Neural cell (in vitro differentiated cells): ENCODE measurements at regions not wholly inside any gene's neighbourhood (a gene's known extent, or its start where the extent isn't known, plus 50 kb on each side); places are given as distances from the start of the nearest gene placed in this dataset.

Source experiments
- H2AFZ ChIP-seq: fragments of 200-600, 300-800 bp; sonication (generic), shearing (Covaris generic); 2 replicates; pipeline ENCODE4 v1.6.0; 2014; ENCODE audit warnings: low read depth, mild to moderate bottlenecking, antibody characterized with exemption, low read length, moderate library complexity
- H3F3A ChIP-seq: fragments of 200-600 bp; shearing (Covaris generic); 2 replicates; pipeline ENCODE4 v1.6.1; 2016; ENCODE audit warnings: mild to moderate bottlenecking, moderate library complexity, mixed read lengths, antibody characterized with exemption, low read length; ENCODE audit not compliant: insufficient read depth, poor library complexity, severe bottlenecking
- H3K27ac ChIP-seq: fragments of 200-600, 300-800 bp; sonication (generic), shearing (Covaris generic); 2 replicates; pipeline ENCODE4 v1.5.1; 2014; ENCODE audit warnings: mild to moderate bottlenecking, low read length, moderate library complexity
- H3K27me3 ChIP-seq: fragments of 300-800, 200-600 bp; sonication (generic), shearing (Covaris generic); 2 replicates; pipeline ENCODE4 v1.6.0; 2014; ENCODE audit warnings: mild to moderate bottlenecking, low read depth, low read length, moderate library complexity; ENCODE audit not compliant: insufficient read depth
- H3K36me3 ChIP-seq: fragments of 300-800, 200-600 bp; sonication (generic), shearing (Covaris generic); 2 replicates; pipeline ENCODE4 v1.5.1; 2014; ENCODE audit warnings: mild to moderate bottlenecking, antibody characterized with exemption, low read length, moderate library complexity; ENCODE audit not compliant: insufficient read depth
- H3K4me2 ChIP-seq: fragments of 300-800, 200-600 bp; sonication (generic), shearing (Covaris generic); 2 replicates; pipeline ENCODE4 v1.6.0; 2014; ENCODE audit warnings: mild to moderate bottlenecking, low read length
- H3K4me3 ChIP-seq: fragments of 300-800, 200-600 bp; sonication (generic), shearing (Covaris generic); 2 replicates; pipeline ENCODE4 v1.5.1; 2014; ENCODE audit warnings: mild to moderate bottlenecking, low read length, moderate library complexity
- H3K79me2 ChIP-seq: fragments of 200-600 bp; shearing (Covaris generic); replicated peaks from 2 replicates; pipeline ENCODE4 v1.6.0; 2014; ENCODE audit warnings: mild to moderate bottlenecking, low read length, moderate library complexity; ENCODE audit not compliant: insufficient read depth
- H3K9ac ChIP-seq: fragments of 300-800, 200-600 bp; sonication (generic), shearing (Covaris generic); 2 replicates; pipeline ENCODE4 v1.6.1; 2016; ENCODE audit warnings: mild to moderate bottlenecking, low read length, mixed read lengths
- H3K9me2 ChIP-seq: fragments of 200-600 bp; shearing (Covaris generic); 2 replicates; pipeline ENCODE4 v1.6.1; 2016; ENCODE audit warnings: mild to moderate bottlenecking, low read length, mixed read lengths; ENCODE audit not compliant: insufficient read depth
- H3K9me3 ChIP-seq: fragments of 200-600, 300-800 bp; sonication (generic), shearing (Covaris generic); 2 replicates; pipeline ENCODE4 v1.6.1; 2016; ENCODE audit warnings: mild to moderate bottlenecking, mixed run types, low read length, moderate library complexity, mixed read lengths
- H4K20me1 ChIP-seq: fragments of 200-600 bp; shearing (Covaris generic); 2 replicates; pipeline ENCODE4 v1.6.1; 2016; ENCODE audit warnings: mild to moderate bottlenecking, mixed run types; ENCODE audit not compliant: insufficient read depth
- CTCF ChIP-seq: fragments of 450-650 bp; IDR thresholded peaks from 2 replicates; pipeline ENCODE4 v1.5.1; 2014; ENCODE audit warnings: antibody characterized with exemption, mild to moderate bottlenecking, moderate library complexity; ENCODE audit not compliant: poor library complexity, severe bottlenecking
- EP300 ChIP-seq: fragments of 450-650 bp; conservative IDR thresholded peaks from 2 replicates; pipeline ENCODE4 v1.6.1; 2014; ENCODE audit warnings: antibody characterized with exemption, mild to moderate bottlenecking, moderate library complexity; ENCODE audit not compliant: poor library complexity, severe bottlenecking
- EZH2 ChIP-seq: fragments of 200-600, 300-800 bp; shearing (Covaris generic), sonication (generic); IDR thresholded peaks from 2 replicates; pipeline ENCODE4 v1.6.1; 2014; ENCODE audit warnings: antibody characterized with exemption, low read length, borderline replicate concordance, mild to moderate bottlenecking; ENCODE audit not compliant: insufficient read depth, poor library complexity, severe bottlenecking
- MXI1 ChIP-seq: fragments of 450-650 bp; conservative IDR thresholded peaks from 2 replicates; pipeline ENCODE4 v1.6.1; 2014; ENCODE audit warnings: antibody characterized with exemption, mild to moderate bottlenecking; ENCODE audit not compliant: poor library complexity, severe bottlenecking
- POLR2AphosphoS5 ChIP-seq: IDR thresholded peaks from 2 replicates; pipeline ENCODE4 v1.6.1; 2012
- RAD21 ChIP-seq: fragments of 450-650 bp; conservative IDR thresholded peaks from 2 replicates; pipeline ENCODE4 v1.6.1; 2014; ENCODE audit warnings: antibody characterized with exemption, mild to moderate bottlenecking, moderate library complexity
- REST ChIP-seq: IDR thresholded peaks from 2 replicates; pipeline ENCODE4 v1.6.1; 2012; ENCODE audit warnings: borderline replicate concordance
- SMC3 ChIP-seq: fragments of 450-650 bp; conservative IDR thresholded peaks from 2 replicates; pipeline ENCODE4 v1.6.1; 2014; ENCODE audit warnings: antibody characterized with exemption, mild to moderate bottlenecking, moderate library complexity; ENCODE audit not compliant: poor library complexity
- TAF1 ChIP-seq: IDR thresholded peaks from 2 replicates; pipeline ENCODE4 v1.6.1; 2012; ENCODE audit warnings: low read depth

GRCh38 chr4:181661923-181662322 is 581.3 kb upstream of the TENM3 start (continued):
- TF ChIP-seq EZH2 (no peak), TAF1 (no peak), SMC3 (no peak)

- TF ChIP-seq EZH2 (no peak), POLR2AphosphoS5 (no peak), SMC3 (no peak), REST (no peak), CTCF (no peak), TAF1 (no peak), RAD21 (no peak)
- no peaks in the 10 kb centered on the region for H3F3A ChIP-seq
- H3K9ac ChIP-seq: no peak overlapping the region
- H3K27me3 ChIP-seq: no peaks in the 10 kb centered on the region
- H3K79me2 ChIP-seq: no peaks in the 10 kb centered on the region
- H3K9me3 ChIP-seq: no peaks in the 10 kb centered on the region
- H3K27ac ChIP-seq: no peak overlapping the region
- no peak overlapping the region for H3K4me3 ChIP-seq
- H2AFZ ChIP-seq: no peak overlapping the region
- no peak overlapping the region for H3K4me2 ChIP-seq
- no peaks in the 10 kb centered on the region for H4K20me1 ChIP-seq
- H3K36me3 ChIP-seq: no peaks in the 10 kb centered on the region
- no peaks in the 10 kb centered on the region for H3K9me2 ChIP-seq
Observed at GRCh38 chr4:181662383-181662782, 580.8 kb upstream of the TENM3 start.

- TF ChIP-seq POLR2AphosphoS5: no peak
- TF ChIP-seq EZH2: no peak
- no peak for TF ChIP-seq EP300
- TF ChIP-seq TAF1: no peak
- TF ChIP-seq MXI1: no peak
- no peak for TF ChIP-seq SMC3
- no peak for TF ChIP-seq CTCF
- no peak for TF ChIP-seq REST
- no peak for TF ChIP-seq RAD21
- Histone ChIP-seq H3K9me2 (no peaks in the 10 kb centered on the region), H3K9me3 (no peaks in the 10 kb centered on the region), H3K27me3 (no peaks in the 10 kb centered on the region), H4K20me1 (no peaks in the 10 kb centered on the region), H3K4me2 (no peak overlapping the region), H3K79me2 (no peaks in the 10 kb centered on the region), H3K9ac (no peak overlapping the region), H3K4me3 (no peak overlapping the region), H3F3A (no peaks in the 10 kb centered on the region), H2AFZ (no peak overlapping the region), H3K36me3 (no peaks in the 10 kb centered on the region), H3K27ac (no peak overlapping the region)
Observed at GRCh38 chr4:181670506-181670905, 572.7 kb upstream of the TENM3 start.
